Body of pancreas (tissue), 4 donors: ENCODE measurements at regions not wholly inside any gene's neighbourhood (a gene's known extent, or its start where the extent isn't known, plus 50 kb on each side); places are given as distances from the start of the nearest gene placed in this dataset.
A peak's percentile ranks its signal among the peaks of the same experiment; 100 is the strongest.
"Not testable (repeated sequence)": the region's sequence is repeated elsewhere in the genome, so short reads cannot be mapped to it uniquely, and the experiment has no call there.

Experiments used
- ATAC-seq: fragments of 150-250 bp; one replicate; pipeline ENCODE4 v1.9.1; 2016
- DNase-seq, 4 donors: peaks; one replicate each; pipeline ENCODE4 v3.0.0-alpha.2; 2019
- H3K27ac ChIP-seq, 4 donors: fragments of 200-600 bp; sonication (generic); 1 replicate in 3 of 4; 2 replicates in 1 of 4; pipeline versions ENCODE4 v1.5.1 to v1.6.1; 2016 to 2019; ENCODE audit warnings: mild to moderate bottlenecking in 1 of 4, mixed read lengths in 1 of 4, moderate library complexity in 1 of 4
- H3K27me3 ChIP-seq, 2 donors: fragments of 200-600 bp; sonication (generic); one replicate each; pipeline ENCODE4 v1.6.0; 2016; ENCODE audit warnings: mild to moderate bottlenecking in 1 of 2
- H3K36me3 ChIP-seq, 2 donors: fragments of 200-600 bp; sonication (generic); replicated peaks in 1 of 2; 2 replicates each; pipeline ENCODE4 v1.5.1; 2016; ENCODE audit warnings: low read depth in 2 of 2; ENCODE audit not compliant: insufficient read depth in 1 of 2
- H3K4me1 ChIP-seq: fragments of 200-600 bp; sonication (generic); one replicate; pipeline ENCODE4 v1.6.0; 2016
- H3K4me3 ChIP-seq, 2 donors: fragments of 200-600 bp; sonication (generic); 1 replicate in 1 of 2; 2 replicates in 1 of 2; pipeline ENCODE4 v1.5.1; 2016 to 2019
- H3K9me3 ChIP-seq, 3 donors: fragments of 200-600 bp; sonication (generic); 1 replicate in 2 of 3; 2 replicates in 1 of 3; pipeline ENCODE4 v1.5.1; 2016
- POLR2A ChIP-seq, 3 donors: fragments of 450-650 bp; IDR thresholded peaks; one replicate each; pipeline ENCODE4 v1.6.1; 2016; ENCODE audit warnings: antibody characterized with exemption in 3 of 3, mild to moderate bottlenecking in 2 of 3
- WGBS, 2 donors: methylation state at CpG; one replicate each; pipeline ENCODE4 v1.1.5; 2017; 5-methylcytosine and 5-hydroxymethylcytosine counted together
- intact Hi-C: fragments of 100-400 bp; cut with DNase I; formaldehyde crosslinking; loops from one replicate; pipeline ENCODE4 v1.15.1; 2023
- TF ChIP-seq, protein P1 (sequence below), 7 experiments: fragments of 450-650 bp in 4 of 7; fragments of 200-600 bp in 3 of 7; sonication (generic) in 3 of 7; IDR thresholded peaks; one replicate each; pipeline ENCODE4 v1.5.1; 2016 to 2019; ENCODE audit warnings: antibody characterized with exemption in 7 of 7

DNA sequence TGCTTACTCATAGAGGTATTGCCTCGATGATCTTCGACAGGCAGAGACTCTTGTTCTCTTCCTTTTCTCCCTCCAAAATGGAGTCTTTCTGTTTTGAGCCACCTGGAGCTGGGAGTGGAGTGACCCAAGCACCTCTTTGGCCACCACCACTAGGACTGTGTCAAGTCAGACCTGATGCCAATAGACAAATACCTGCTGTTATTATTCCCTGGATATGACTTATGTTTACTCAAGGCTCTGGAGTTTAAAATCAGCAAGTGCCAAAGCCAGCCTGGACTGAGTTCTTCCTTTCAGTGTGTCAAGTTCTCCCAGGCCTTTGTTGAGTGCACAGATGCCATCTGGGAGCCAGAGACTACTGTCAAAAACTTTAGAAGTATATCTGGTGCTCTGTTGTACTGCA lies 130.2 kb upstream of the SLC6A14 start:
- intact Hi-C loops: no loop called here
- peak overlapping the region in 1 of 4 donors; percentile 57 for H3K27ac ChIP-seq
- DNase-seq (peak in 2 of 4 donors; percentile 5 to 24), ATAC-seq (peak; percentile 93)
- no peaks in the 10 kb centered on the region for H3K36me3 ChIP-seq
- TF ChIP-seq, protein P1, sequence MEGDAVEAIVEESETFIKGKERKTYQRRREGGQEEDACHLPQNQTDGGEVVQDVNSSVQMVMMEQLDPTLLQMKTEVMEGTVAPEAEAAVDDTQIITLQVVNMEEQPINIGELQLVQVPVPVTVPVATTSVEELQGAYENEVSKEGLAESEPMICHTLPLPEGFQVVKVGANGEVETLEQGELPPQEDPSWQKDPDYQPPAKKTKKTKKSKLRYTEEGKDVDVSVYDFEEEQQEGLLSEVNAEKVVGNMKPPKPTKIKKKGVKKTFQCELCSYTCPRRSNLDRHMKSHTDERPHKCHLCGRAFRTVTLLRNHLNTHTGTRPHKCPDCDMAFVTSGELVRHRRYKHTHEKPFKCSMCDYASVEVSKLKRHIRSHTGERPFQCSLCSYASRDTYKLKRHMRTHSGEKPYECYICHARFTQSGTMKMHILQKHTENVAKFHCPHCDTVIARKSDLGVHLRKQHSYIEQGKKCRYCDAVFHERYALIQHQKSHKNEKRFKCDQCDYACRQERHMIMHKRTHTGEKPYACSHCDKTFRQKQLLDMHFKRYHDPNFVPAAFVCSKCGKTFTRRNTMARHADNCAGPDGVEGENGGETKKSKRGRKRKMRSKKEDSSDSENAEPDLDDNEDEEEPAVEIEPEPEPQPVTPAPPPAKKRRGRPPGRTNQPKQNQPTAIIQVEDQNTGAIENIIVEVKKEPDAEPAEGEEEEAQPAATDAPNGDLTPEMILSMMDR (IDR thresholded peaks at IDR 0.05): no peak
- TF ChIP-seq POLR2A (IDR thresholded peaks at IDR 0.05): no peak
- H3K4me3 ChIP-seq: no peak overlapping the region
- no peaks in the 10 kb centered on the region for H3K27me3 ChIP-seq
- 39 to 80% methylated on average over 2 of the region's 2 CpGs for WGBS, 2 donors
- H3K4me1 ChIP-seq: no peaks in the 10 kb centered on the region
- H3K9me3 ChIP-seq: no peaks in the 10 kb centered on the region

DNA sequence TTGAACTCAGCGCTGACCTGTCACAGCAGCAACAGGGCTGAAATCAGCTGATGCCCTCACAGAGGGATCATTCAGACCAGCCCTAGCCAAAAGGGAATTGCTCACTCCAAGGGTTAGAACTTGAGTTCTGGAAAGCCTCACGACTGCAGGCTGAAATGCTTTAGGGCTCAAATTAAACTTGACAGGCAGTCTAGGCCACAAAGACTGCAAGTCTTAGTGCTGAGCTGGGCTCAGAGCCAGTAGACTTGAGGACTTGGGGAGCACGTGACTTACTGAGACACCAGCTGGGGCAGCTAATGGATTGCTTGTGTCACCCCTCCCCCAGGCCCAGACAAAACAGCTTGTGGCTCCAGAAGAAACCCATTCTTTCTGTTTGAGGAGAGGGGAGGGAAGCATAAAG lies 119.0 kb upstream of the SLC6A14 start:
- H3K27ac ChIP-seq: no peak overlapping the region
- intact Hi-C loops: no loop called here

DNA sequence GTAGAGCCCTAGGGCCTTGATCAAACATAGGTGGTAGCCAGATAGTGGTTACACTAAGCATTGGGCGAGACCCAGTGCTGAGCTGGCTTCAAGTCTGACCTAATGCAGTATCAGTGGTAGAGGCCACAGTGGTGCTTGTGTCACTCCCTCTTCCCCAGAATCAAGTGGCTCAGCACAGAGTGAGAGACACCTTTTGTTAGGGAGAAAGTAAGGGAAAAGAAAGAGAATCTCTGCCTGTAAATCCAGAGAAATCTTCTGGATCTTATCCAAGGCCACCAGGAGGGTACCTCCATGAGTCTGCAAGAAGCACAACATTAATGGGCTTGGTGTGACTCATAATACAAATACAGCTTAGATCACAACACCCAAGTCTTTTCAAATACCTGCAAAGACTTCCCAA lies 117.7 kb upstream of the SLC6A14 start:
- H3K27me3 ChIP-seq: no peaks in the 10 kb centered on the region
- H3K4me3 ChIP-seq: no peak overlapping the region
- H3K4me1 ChIP-seq: no peaks in the 10 kb centered on the region
- intact Hi-C loops: no loop called here
- no peak for TF ChIP-seq POLR2A (IDR thresholded peaks at IDR 0.05)
- TF ChIP-seq, protein P1 (IDR thresholded peaks at IDR 0.05): no peak
- H3K27ac ChIP-seq: no peak overlapping the region
- ATAC-seq (no peak), DNase-seq (no peak)
- H3K36me3 ChIP-seq: no peaks in the 10 kb centered on the region
- WGBS, 2 donors: 67 to 71% methylated on average over 1 of the region's 1 CpG
- no peaks in the 10 kb centered on the region for H3K9me3 ChIP-seq

More for the DNA sequence above, 119.0 kb upstream of the SLC6A14 start:
- TF ChIP-seq, protein P1 (IDR thresholded peaks at IDR 0.05): no peak
- TF ChIP-seq POLR2A (IDR thresholded peaks at IDR 0.05): no peak
- Histone ChIP-seq H3K4me3 (no peak overlapping the region), H3K36me3 (no peaks in the 10 kb centered on the region), H3K9me3 (no peaks in the 10 kb centered on the region), H3K4me1 (no peaks in the 10 kb centered on the region), H3K27me3 (no peaks in the 10 kb centered on the region)
- no peak for ATAC-seq
- WGBS, 2 donors: 42% methylated on average over 3 of the region's 3 CpGs; no CpG with 5 or more reads in 1 of the 2 donors
- peak in 3 of 4 donors; percentile 3 to 34 (median 21) for DNase-seq

DNA sequence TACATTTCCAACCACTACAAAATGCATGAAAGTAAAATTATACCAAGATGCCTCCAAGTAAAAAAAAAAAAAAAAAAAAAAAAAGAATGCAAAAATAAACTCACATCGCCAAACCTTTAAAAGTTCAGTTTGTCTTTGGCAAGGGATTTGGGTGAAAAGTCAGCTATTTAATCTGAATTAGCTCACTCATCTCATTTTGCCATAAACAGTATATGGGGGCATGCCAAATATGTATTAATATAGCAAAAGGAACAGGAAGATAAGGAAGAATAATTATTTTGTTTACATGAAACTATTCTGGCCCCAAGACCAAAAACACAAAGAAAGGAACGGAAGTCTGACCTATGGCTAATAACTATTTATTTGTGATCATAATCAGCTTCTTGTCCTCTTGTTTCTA lies 114.7 kb upstream of the SLC6A14 start:
- ATAC-seq (no peak), DNase-seq (no peak)
- TF ChIP-seq POLR2A (IDR thresholded peaks at IDR 0.05): no peak
- TF ChIP-seq, protein P1 (IDR thresholded peaks at IDR 0.05): no peak
- H3K4me3 ChIP-seq: no peak overlapping the region
- 77 to 83% methylated on average over 2 of the region's 2 CpGs for WGBS, 2 donors
- no peaks in the 10 kb centered on the region for H3K27me3 ChIP-seq
- no peaks in the 10 kb centered on the region for H3K36me3 ChIP-seq
- no peaks in the 10 kb centered on the region for H3K9me3 ChIP-seq
- H3K4me1 ChIP-seq: no peaks in the 10 kb centered on the region
- intact Hi-C loops: no loop called here
- H3K27ac ChIP-seq: no peak overlapping the region

DNA sequence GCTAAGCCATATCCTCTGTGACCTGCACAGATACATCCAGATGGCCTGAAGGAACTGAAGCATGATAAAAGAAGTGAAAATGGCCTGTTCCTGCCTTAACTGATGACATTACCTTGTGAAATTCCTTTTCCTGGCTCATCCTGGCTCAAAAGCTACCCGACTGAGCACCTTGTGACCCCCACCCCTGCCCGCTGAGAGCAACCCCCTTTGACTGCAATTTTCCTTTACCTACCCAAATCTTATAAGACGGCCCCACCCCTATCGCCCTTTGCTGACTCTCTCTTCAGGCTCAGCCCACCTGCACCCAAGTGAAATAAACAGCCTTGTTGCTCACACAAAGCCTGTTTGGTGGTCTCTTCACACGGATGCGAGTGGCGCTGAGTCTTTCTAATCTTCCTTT lies 104.4 kb upstream of the SLC6A14 start:
- H3K4me3 ChIP-seq, H3K4me1 ChIP-seq, H3K36me3 ChIP-seq, H3K27me3 ChIP-seq, H3K27ac ChIP-seq, ATAC-seq, H3K9me3 ChIP-seq, DNase-seq, intact Hi-C loops: not testable (repeated sequence)
- 36 to 59% methylated on average over 7 of the region's 7 CpGs for WGBS, 2 donors

DNA sequence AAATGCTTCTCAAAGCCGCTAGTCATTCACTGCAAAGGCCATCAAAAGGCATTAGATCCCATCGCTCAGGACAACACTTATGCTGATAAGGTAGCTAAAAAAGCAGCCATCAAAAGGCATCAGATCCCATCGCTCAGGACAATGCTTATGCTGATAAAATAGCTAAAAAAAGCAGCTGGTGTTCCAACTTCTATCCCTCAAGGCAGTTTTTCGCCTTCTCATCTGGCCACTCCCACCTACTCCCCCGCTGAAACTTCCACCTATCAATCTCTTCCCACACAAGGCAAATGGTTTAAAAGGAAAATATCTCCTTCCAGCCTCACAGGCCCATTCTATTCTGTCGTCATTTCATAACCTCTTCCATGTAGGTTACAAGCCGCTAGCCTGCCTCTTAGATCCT lies 101.6 kb upstream of the SLC6A14 start:
- H3K4me3 ChIP-seq, H3K4me1 ChIP-seq, H3K36me3 ChIP-seq, H3K9me3 ChIP-seq, H3K27ac ChIP-seq, ATAC-seq, H3K27me3 ChIP-seq, intact Hi-C loops, DNase-seq: not testable (repeated sequence)
- 24 to 28% methylated on average over 7 of the region's 7 CpGs for WGBS, 2 donors
